Caco-2 (cell line): ENCODE measurements at regions not wholly inside any gene's neighbourhood (a gene's known extent, or its start where the extent isn't known, plus 50 kb on each side); places are given as distances from the start of the nearest gene placed in this dataset.

Experiments
- BruUV-seq: library from RNA; stranded (reverse); fragments of 400-500 nt; replicated peaks from 2 replicates; lab custom pipeline; 2021; lab: Mats Ljungman, UMichigan
- CTCF ChIA-PET: fragments of 300-600 bp; sonication (Branson Sonifier 250); formaldehyde crosslinking; loops from one replicate; lab custom pipeline; 2022; ENCODE audit warnings: antibody characterized with exemption; lab: Charles Lee
- POLR2A ChIA-PET: fragments of 300-600 bp; sonication (Branson Sonifier 250); formaldehyde crosslinking; loops from one replicate; lab custom pipeline; 2022; ENCODE audit warnings: antibody characterized with exemption; lab: Charles Lee
- DNase-seq, 2 experiments: peaks; one replicate each; pipeline versions ENCODE4 v3.0.0 to v3.0.0-alpha.2; 2020 to 2022
- H3K27me3 ChIP-seq: replicated peaks from 2 replicates; pipeline ENCODE4 v1.6.0; 2011; ENCODE audit warnings: low read length; ENCODE audit not compliant: control insufficient read depth, insufficient read depth
- H3K36me3 ChIP-seq: 2 replicates; pipeline ENCODE4 v1.5.1; 2011; ENCODE audit warnings: low read length; ENCODE audit not compliant: control insufficient read depth, insufficient read depth
- H3K4me1 ChIP-seq: fragments of 250-450 bp; sonication (Bioruptor Pico); 2 replicates; pipeline ENCODE4 v1.5.1; 2020; ENCODE audit warnings: mild to moderate bottlenecking
- H3K4me3 ChIP-seq: 2 replicates; pipeline ENCODE4 v1.5.1; 2011; ENCODE audit warnings: low read depth, mild to moderate bottlenecking, control low read depth, low read length
- H3K9me3 ChIP-seq: fragments of 250-450 bp; sonication (Bioruptor Pico); 2 replicates; pipeline ENCODE4 v1.5.1; 2020; ENCODE audit warnings: mild to moderate bottlenecking, moderate library complexity
- H3K27ac Mint-ChIP-seq: one replicate; pipeline ENCODE4 v1.8.0; 2022; ENCODE audit warnings: mixed read lengths; ENCODE audit not compliant: unreplicated experiment
- H3K27me3 Mint-ChIP-seq: one replicate; pipeline ENCODE4 v1.8.0; 2022; ENCODE audit warnings: mixed read lengths; ENCODE audit not compliant: insufficient read depth, unreplicated experiment
- H3K36me3 Mint-ChIP-seq: one replicate; pipeline ENCODE4 v1.8.0; 2022; ENCODE audit warnings: mild to moderate bottlenecking, mixed read lengths; ENCODE audit not compliant: insufficient read depth, unreplicated experiment
- H3K4me1 Mint-ChIP-seq: one replicate; pipeline ENCODE4 v1.8.0; 2022; ENCODE audit warnings: low read depth, mixed read lengths; ENCODE audit not compliant: unreplicated experiment
- H3K4me3 Mint-ChIP-seq: one replicate; pipeline ENCODE4 v1.8.0; 2022; ENCODE audit warnings: mild to moderate bottlenecking, moderate library complexity, mixed read lengths; ENCODE audit not compliant: unreplicated experiment
- H3K9me3 Mint-ChIP-seq: one replicate; pipeline ENCODE4 v1.8.0; 2022; ENCODE audit warnings: mixed read lengths; ENCODE audit not compliant: unreplicated experiment
- CTCF ChIP-seq, 2 experiments: fragments of 200-600 bp in 1 of 2; IDR thresholded peaks; 1 replicate in 1 of 2; 2 replicates in 1 of 2; pipeline versions ENCODE4 v1.5.1 to v1.8.0; 2011 to 2022; ENCODE audit warnings: antibody characterized with exemption in 1 of 2, control low read depth in 1 of 2, inconsistent platforms in 1 of 2, low read depth in 1 of 2, low read length in 1 of 2, mild to moderate bottlenecking in 1 of 2, moderate library complexity in 1 of 2; ENCODE audit not compliant: insufficient read depth in 1 of 2, severe bottlenecking in 1 of 2, unreplicated experiment in 1 of 2
- intact Hi-C: fragments of 100-400 bp; cut with micrococcal nuclease; formaldehyde crosslinking; loops from one replicate; pipeline ENCODE4 v1.10.0; 2022; ENCODE audit not compliant: unreplicated experiment

DNA sequence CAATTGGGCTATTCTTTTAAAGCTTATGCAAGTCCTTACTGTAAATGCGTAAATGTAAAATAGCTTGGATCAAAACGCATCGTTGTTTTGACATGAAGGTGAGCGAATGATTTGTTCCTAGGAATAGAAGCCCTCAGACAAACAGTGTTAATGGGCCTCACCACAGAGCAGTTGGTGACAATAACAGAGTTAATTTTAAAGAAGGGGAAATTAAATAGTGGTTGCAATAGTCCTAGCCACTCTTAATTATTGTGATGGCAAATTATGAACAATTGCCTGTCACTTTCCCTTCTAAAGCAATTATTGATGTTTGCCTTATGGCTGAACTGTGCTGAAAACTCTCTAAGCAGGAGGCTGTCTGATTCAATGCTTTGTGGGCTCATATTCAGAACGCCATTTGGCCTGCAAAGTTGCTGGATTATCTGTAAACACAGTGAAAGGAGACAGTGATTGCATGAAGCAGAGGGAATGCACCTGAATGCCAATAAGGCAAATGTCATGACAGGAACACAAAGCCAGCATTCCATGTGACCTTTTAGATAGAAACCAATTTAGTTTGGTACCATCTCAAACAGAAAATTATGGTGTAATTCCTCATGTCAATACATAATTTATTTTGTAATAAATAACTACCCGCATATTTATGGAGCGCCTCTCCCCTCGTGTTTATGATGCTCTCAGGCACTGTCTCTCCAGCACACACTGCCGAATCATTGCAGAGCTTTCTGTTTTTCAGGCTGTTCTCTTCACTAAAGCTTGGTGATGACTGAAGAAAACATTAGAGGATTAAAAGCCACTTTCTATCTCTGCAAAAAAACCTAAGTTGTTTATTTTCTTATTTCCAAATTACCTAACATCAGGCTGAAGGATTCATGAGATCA, 387.5 kb downstream of the HACE1 start:
- TF ChIP-seq CTCF (IDR thresholded peaks at IDR 0.05; ENCODE audit: insufficient read depth in 1 of 2, low read depth in 1 of 2, low read length in 1 of 2, severe bottlenecking in 1 of 2, unreplicated experiment in 1 of 2): no peak
- Mint-ChIP-seq H3K27ac (no peak overlapping the region), H3K36me3 (no peaks in the 10 kb centered on the region), H3K4me1 (no peaks in the 10 kb centered on the region), H3K4me3 (no peak overlapping the region), H3K27me3 (peaks cover 3% of the 10 kb centered on the region), H3K9me3 (no peaks in the 10 kb centered on the region)
- DNase-seq: no peak
- H3K4me1 ChIP-seq: no peaks in the 10 kb centered on the region
- POLR2A ChIA-PET: no interaction called here
- no peak overlapping the region for H3K4me3 ChIP-seq
- H3K9me3 ChIP-seq: no peaks in the 10 kb centered on the region
- no peaks in the 10 kb centered on the region for H3K36me3 ChIP-seq
- H3K27me3 ChIP-seq: no peaks in the 10 kb centered on the region
- intact Hi-C loops: no loop called here
- CTCF ChIA-PET: interaction anchor here (0.7 kb wide), 1 partner anchor 58 kb away, joined by 3 read pairs; no protein-coding TSS in a partner anchor
- no TSS peak for BruUV-seq

DNA sequence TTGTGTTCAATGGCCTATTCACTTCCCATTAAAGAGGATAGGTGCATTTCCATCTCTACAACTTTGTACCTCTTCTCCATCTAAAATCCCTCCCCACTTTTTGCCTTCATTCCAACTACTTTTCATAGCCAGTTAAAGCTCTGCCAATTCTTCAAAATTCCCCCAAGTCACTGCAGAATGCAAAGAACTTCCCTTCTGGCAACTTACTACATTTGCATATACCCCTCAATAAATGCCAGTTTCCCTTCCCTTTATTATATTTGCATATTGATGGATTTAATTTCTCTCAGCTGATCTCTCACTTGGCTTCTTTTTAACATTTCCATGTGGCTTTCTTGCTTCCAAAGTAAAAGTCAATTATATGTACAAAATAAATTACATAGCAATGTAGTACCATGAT, 393.4 kb downstream of the HACE1 start:
- TF ChIP-seq CTCF (IDR thresholded peaks at IDR 0.05; ENCODE audit: insufficient read depth in 1 of 2, low read depth in 1 of 2, low read length in 1 of 2, severe bottlenecking in 1 of 2, unreplicated experiment in 1 of 2): no peak
- H3K27ac Mint-ChIP-seq: no peak overlapping the region
- H3K4me3 Mint-ChIP-seq: no peak overlapping the region
- ChIA-PET CTCF (no interaction called here), POLR2A (no interaction called here)
- no peaks in the 10 kb centered on the region for H3K27me3 Mint-ChIP-seq
- H3K27me3 ChIP-seq: no peaks in the 10 kb centered on the region
- no TSS peak for BruUV-seq
- intact Hi-C loops: no loop called here
- no peaks in the 10 kb centered on the region for H3K36me3 ChIP-seq
- peaks cover 5% of the 10 kb centered on the region for H3K4me1 Mint-ChIP-seq
- no peak for DNase-seq
- no peaks in the 10 kb centered on the region for H3K9me3 ChIP-seq
- no peaks in the 10 kb centered on the region for H3K9me3 Mint-ChIP-seq
- peaks cover 4% of the 10 kb centered on the region for H3K36me3 Mint-ChIP-seq
- no peaks in the 10 kb centered on the region for H3K4me1 ChIP-seq
- H3K4me3 ChIP-seq: no peak overlapping the region

GRCh38 chr6:104462811-104463599, 396.7 kb downstream of the HACE1 start:
- intact Hi-C loops: no loop called here
- no peak for DNase-seq
- BruUV-seq: no TSS peak
- Mint-ChIP-seq H3K9me3 (no peaks in the 10 kb centered on the region), H3K27me3 (no peaks in the 10 kb centered on the region), H3K4me3 (no peak overlapping the region), H3K27ac (no peak overlapping the region), H3K36me3 (peaks cover 4% of the 10 kb centered on the region), H3K4me1 (peaks cover 5% of the 10 kb centered on the region)
- H3K4me1 ChIP-seq: no peaks in the 10 kb centered on the region
- no peaks in the 10 kb centered on the region for H3K27me3 ChIP-seq
- ChIA-PET CTCF (no interaction called here), POLR2A (no interaction called here)
- H3K36me3 ChIP-seq: no peaks in the 10 kb centered on the region
- no peaks in the 10 kb centered on the region for H3K9me3 ChIP-seq
- no peak overlapping the region for H3K4me3 ChIP-seq
- TF ChIP-seq CTCF (IDR thresholded peaks at IDR 0.05; ENCODE audit: insufficient read depth in 1 of 2, low read depth in 1 of 2, low read length in 1 of 2, severe bottlenecking in 1 of 2, unreplicated experiment in 1 of 2): no peak
